ENCODE measurements at regions not wholly inside any gene's neighbourhood (a gene's known extent, or its start where the extent isn't known, plus 50 kb on each side); places are given as distances from the start of the nearest gene placed in this dataset.

DNA sequence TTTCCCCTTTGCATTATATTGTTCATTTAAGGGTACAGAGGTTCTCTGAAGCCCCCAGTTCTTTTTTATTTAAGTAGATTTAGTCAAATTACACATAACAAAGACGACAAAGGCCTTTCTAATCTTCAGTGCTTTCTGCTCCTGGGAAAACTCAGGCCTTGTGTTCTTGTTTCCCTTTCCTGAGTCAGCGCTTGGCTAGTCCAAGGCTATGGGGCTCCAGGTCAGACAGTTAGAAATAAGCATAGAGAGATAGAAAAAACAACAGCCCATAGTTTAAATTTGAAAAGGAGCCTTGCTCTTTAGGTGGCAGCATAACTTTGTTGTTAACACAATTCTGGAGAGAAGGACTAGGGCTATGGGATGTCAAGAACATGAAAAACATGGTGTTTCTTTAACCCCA, 97.3 kb downstream of the PPP1R2C start:
- TF ChIP-seq CTCF (IDR thresholded peaks at IDR 0.05) (no peak), POLR2A (IDR thresholded peaks at IDR 0.05) (no peak)

Measured in gastroesophageal sphincter (tissue), 3 donors.